NCI-H2227 treated with DMSO at 0.1 percent for 48 hours (cell line): ENCODE measurements at regions not wholly inside any gene's neighbourhood (a gene's known extent, or its start where the extent isn't known, plus 50 kb on each side); places are given as distances from the start of the nearest gene placed in this dataset.
A peak's percentile ranks its signal among the peaks of the same experiment; 100 is the strongest.
"Not testable (repeated sequence)": the region's sequence is repeated elsewhere in the genome, so short reads cannot be mapped to it uniquely, and the experiment has no call there.

ENCODE experiments used
- DNase-seq: peaks from one replicate; lab custom pipeline; 2025; lab: John Stamatoyannopoulos, UW

GRCh38 chr6:6748001-6748400 is 159.5 kb downstream of the LY86 start:
- no peak for DNase-seq

DNA sequence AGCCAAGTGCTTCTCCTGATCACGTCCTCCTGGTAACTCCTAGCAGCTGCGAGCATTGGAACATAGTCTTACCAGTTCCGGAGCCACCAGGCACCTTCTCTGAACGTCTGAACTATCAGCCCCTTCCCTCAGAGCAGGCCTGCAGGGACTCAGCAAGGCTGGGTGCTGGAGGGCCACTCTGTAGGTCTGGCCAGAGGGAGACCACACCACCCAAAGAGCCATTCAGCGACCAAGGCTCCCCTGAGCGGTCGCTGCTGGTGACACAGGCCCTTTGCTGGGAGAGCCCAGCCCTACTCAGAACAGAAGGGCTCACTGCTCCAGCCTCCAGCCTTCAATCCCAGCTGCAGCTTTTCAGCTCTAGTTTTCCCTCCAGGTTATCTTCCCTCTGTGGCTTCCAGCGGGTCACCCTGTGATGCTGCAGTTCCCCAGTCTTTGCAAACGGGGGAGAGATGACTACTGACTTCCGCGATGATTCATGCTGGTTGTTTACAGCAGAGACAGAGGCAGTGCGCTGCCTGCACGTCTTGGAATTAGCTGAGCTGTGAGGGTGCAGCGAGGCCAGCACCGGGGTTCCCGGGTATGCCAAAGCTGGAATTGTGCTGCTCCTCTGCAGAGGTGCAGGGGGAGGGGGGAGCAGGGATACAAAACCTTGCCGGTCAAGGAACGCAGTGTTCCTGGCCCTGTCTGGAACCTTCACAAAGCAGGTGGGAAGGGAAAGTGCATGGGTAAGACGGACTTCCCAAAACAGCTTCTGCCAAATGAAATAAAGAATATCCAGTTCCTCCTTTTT is 161.4 kb downstream of the LY86 start:
- DNase-seq: peak; percentile 33

GRCh38 chr6:6750594-6751265 is 162.2 kb downstream of the LY86 start:
- no peak for DNase-seq

DNA sequence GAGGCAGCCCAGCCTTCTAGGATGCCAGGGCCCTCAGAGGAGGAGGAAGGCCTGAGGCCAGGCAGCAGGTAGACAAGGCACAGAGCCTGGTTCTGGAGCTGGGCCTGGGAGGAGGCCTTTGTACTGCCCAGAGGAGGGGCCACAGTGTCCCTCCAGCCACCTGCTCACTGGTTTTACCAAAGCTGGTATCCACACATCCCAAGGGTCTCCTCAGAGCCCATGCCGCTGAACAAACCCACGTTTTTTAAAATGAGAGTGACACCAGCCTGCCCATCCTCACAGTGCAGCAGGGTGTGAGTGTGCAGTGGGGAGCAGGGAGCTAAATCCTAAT is 162.7 kb downstream of the LY86 start:
- DNase-seq: no peak

DNA sequence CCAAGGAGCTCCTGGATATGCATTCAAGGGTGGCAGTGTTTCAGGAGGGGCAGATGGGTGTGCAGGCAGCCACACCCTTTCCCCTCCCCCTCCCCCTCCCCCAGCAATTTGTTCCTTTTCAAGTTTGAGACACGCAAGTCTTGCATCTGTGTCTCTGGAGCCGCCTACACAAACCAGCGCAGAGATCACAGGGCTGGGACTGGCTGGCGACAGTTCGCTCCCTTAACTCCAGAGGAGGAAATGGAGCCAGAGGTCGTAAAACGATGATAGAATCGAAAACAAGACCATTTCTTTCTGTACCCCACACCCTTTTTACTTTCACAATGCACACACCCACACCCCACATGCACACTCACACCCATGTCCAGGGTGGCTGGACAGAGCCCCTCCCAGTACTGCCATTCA is 163.1 kb downstream of the LY86 start:
- DNase-seq: no peak

GRCh38 chr6:6752129-6752528 is 163.6 kb downstream of the LY86 start:
- no peak for DNase-seq

GRCh38 chr6:6753301-6753700 is 164.8 kb downstream of the LY86 start:
- DNase-seq: no peak

- DNase-seq: no peak
These were observed 168.0 kb downstream of the LY86 start for GRCh38 chr6:6756526-6756925.

GRCh38 chr6:6758546-6758914 is 170.0 kb downstream of the LY86 start:
- no peak for DNase-seq

GRCh38 chr6:6758915-6759654 is 170.6 kb downstream of the LY86 start:
- DNase-seq: peak; percentile 85

- no peak for DNase-seq
These were observed 171.5 kb downstream of the LY86 start for GRCh38 chr6:6760002-6760401.

GRCh38 chr6:6762566-6762965 is 174.0 kb downstream of the LY86 start:
- DNase-seq: not testable (repeated sequence)

DNA sequence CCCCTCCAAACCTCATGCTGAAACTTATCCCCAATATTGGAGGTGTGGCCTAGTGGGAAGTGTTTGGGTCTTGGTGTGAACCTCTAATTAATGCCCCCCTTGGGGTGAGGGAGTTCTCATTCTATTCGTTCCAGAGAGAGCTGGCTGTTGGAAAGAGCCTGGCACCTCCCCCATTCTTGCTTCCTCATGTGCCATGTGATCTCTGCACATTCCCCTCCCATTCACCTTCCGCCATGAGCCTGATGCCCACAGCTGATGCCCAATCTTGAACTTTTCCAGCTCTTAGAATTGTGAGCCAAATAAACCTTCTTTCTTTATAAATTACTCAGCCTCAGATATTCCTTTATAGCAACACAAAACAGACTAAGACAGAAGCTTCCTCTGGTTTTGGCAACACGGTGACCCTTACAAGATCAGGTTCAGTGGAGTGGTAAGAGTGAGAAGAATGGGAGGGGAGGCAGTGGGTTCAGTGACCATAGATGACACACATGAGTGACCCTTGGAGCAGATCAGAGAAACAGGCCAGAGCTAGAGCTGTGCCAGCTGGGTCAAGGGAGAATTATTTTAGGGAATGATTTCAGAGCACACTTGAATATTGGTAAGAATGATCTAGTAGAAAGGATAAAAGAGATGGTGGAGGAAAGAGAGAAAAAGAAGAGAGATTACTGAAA is 176.4 kb downstream of the LY86 start:
- DNase-seq: no peak

GRCh38 chr6:6766230-6766905 is 177.8 kb downstream of the LY86 start:
- DNase-seq: no peak

- DNase-seq: no peak
These were observed 180.9 kb downstream of the LY86 start for GRCh38 chr6:6769466-6769865.

GRCh38 chr6:6771224-6771945 is 182.9 kb downstream of the LY86 start:
- DNase-seq: no peak

- DNase-seq: no peak
These were observed 183.4 kb downstream of the LY86 start for GRCh38 chr6:6771964-6772363.

DNA sequence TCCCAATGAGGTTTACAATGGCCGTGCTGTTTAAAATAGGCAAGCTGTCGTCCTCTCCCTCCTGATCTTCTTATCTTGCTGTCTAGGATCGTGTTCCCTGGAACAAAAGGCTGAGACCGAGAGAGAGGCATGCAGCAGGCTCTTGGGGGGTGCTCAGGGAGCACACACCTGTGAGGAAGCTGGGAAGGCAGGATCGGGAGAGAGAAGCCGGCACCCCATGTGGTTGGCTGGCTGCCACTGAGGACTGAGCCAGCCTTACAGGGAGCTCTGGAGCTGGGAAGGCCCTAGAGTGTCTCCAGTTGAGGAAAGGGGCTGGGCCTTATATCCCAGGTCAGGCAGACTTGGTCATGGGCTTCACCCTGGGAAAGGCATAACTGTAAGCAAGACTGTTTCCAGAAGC is 184.2 kb downstream of the LY86 start:
- no peak for DNase-seq

- no peak for DNase-seq
These were observed 186.6 kb downstream of the LY86 start for GRCh38 chr6:6775074-6775473.

- no peak for DNase-seq
These were observed 191.7 kb downstream of the LY86 start for GRCh38 chr6:6780231-6780630.

- peak; percentile 12 for DNase-seq
These were observed 192.8 kb downstream of the LY86 start for GRCh38 chr6:6781172-6781872.
